ENCODE measurements at regions not wholly inside any gene's neighbourhood (a gene's known extent, or its start where the extent isn't known, plus 50 kb on each side); places are given as distances from the start of the nearest gene placed in this dataset.

- DNase-seq (ENCODE audit: low read depth) = no peak
- H3K4me3 ChIP-seq (ENCODE audit: low read depth, low read length) = no peak overlapping the region
- TF ChIP-seq, protein P1, sequence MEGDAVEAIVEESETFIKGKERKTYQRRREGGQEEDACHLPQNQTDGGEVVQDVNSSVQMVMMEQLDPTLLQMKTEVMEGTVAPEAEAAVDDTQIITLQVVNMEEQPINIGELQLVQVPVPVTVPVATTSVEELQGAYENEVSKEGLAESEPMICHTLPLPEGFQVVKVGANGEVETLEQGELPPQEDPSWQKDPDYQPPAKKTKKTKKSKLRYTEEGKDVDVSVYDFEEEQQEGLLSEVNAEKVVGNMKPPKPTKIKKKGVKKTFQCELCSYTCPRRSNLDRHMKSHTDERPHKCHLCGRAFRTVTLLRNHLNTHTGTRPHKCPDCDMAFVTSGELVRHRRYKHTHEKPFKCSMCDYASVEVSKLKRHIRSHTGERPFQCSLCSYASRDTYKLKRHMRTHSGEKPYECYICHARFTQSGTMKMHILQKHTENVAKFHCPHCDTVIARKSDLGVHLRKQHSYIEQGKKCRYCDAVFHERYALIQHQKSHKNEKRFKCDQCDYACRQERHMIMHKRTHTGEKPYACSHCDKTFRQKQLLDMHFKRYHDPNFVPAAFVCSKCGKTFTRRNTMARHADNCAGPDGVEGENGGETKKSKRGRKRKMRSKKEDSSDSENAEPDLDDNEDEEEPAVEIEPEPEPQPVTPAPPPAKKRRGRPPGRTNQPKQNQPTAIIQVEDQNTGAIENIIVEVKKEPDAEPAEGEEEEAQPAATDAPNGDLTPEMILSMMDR (IDR thresholded peaks at IDR 0.05; ENCODE audit: control insufficient read depth, extremely low read depth, insufficient read depth) = no peak
These were observed 93.2 kb upstream of the AKIRIN2 start for GRCh38 chr6:87794922-87795885.

- no peak overlapping the region for H3K4me3 ChIP-seq (ENCODE audit: low read depth, low read length)
- no peak for DNase-seq (ENCODE audit: low read depth)
- TF ChIP-seq, protein P1 (IDR thresholded peaks at IDR 0.05; ENCODE audit: control insufficient read depth, extremely low read depth, insufficient read depth) = no peak
These were observed 91.3 kb upstream of the AKIRIN2 start for GRCh38 chr6:87793315-87793714.

DNA sequence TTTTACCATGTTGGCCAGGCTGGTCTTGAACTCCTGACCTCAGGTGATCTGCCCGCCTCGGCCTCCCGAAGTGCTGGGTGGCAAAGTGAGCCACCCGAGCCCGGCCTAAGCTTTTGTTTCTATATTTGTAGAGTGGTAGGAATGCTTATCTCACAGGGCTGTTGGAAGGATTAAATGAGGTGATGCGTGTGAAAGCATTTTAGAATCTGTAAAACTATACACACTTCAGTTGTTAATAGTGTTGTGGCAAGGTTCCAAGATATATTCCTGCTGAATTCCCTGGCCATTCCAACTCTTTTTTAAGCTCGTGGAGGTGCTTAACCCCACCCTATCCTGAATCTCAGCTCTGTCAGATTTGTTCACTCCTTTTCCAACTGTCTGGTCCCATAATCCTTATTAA is 89.9 kb upstream of the AKIRIN2 start:
- no peak overlapping the region for H3K4me3 ChIP-seq (ENCODE audit: low read depth, low read length)
- TF ChIP-seq, protein P1 (IDR thresholded peaks at IDR 0.05; ENCODE audit: control insufficient read depth, extremely low read depth, insufficient read depth) = no peak
- no peak for DNase-seq (ENCODE audit: low read depth)

- DNase-seq (ENCODE audit: low read depth) = no peak
- H3K4me3 ChIP-seq (ENCODE audit: low read depth, low read length) = no peak overlapping the region
- TF ChIP-seq, protein P1 (IDR thresholded peaks at IDR 0.05; ENCODE audit: control insufficient read depth, extremely low read depth, insufficient read depth) = no peak
These were observed 89.5 kb upstream of the AKIRIN2 start for GRCh38 chr6:87791485-87791884.

DNA sequence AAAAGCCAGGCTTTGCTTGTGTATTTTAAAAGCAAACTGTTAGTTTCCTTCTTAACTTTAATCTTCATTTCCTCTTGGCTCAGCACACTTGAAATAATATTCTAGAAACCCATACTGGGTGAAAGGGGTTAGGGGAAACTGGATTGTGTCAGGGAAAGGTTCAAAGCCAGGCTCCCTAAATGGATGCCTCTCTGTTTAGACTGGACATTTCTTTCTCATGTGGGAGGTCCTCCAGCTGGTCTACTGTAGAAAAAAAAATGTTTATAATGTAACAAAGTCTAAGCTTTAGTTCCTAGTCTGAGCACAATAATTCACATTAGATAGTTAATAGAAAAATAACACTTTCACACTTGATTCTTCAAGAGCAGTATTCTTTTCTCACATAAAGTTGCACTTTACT is 89.0 kb upstream of the AKIRIN2 start:
- TF ChIP-seq, protein P1 (IDR thresholded peaks at IDR 0.05; ENCODE audit: control insufficient read depth, extremely low read depth, insufficient read depth) = no peak
- no peak overlapping the region for H3K4me3 ChIP-seq (ENCODE audit: low read depth, low read length)
- no peak for DNase-seq (ENCODE audit: low read depth)

GRCh38 chr6:87789900-87790290 is 87.9 kb upstream of the AKIRIN2 start:
- DNase-seq (ENCODE audit: low read depth) = no peak
- H3K4me3 ChIP-seq (ENCODE audit: low read depth, low read length) = no peak overlapping the region
- TF ChIP-seq, protein P1 (IDR thresholded peaks at IDR 0.05; ENCODE audit: control insufficient read depth, extremely low read depth, insufficient read depth) = no peak
